Parathyroid adenoma (tissue), 2 donors: ENCODE measurements at regions not wholly inside any gene's neighbourhood (a gene's known extent, or its start where the extent isn't known, plus 50 kb on each side); places are given as distances from the start of the nearest gene placed in this dataset.

Experiments used
- H2AFZ ChIP-seq: fragments of 300-600 bp; sonication (generic); one replicate; pipeline ENCODE4 v1.7.0; 2017; ENCODE audit warnings: antibody characterized with exemption, mild to moderate bottlenecking
- H3K27ac ChIP-seq: fragments of 300-600 bp; sonication (generic); one replicate; pipeline ENCODE4 v1.7.0; 2017
- H3K27me3 ChIP-seq: fragments of 300-600 bp; sonication (generic); one replicate; pipeline ENCODE4 v1.7.0; 2017; ENCODE audit warnings: low read length; ENCODE audit not compliant: control insufficient read depth, insufficient read depth
- H3K36me3 ChIP-seq: fragments of 300-600 bp; sonication (generic); one replicate; pipeline ENCODE4 v1.7.0; 2017; ENCODE audit warnings: low read length; ENCODE audit not compliant: control insufficient read depth, insufficient read depth
- H3K4me1 ChIP-seq: fragments of 300-600 bp; sonication (generic); one replicate; pipeline ENCODE4 v1.7.0; 2017; ENCODE audit warnings: control low read depth
- H3K4me2 ChIP-seq: fragments of 300-600 bp; sonication (generic); one replicate; pipeline ENCODE4 v1.7.0; 2017; ENCODE audit warnings: low read length
- H3K4me3 ChIP-seq: fragments of 300-600 bp; sonication (generic); one replicate; pipeline ENCODE4 v1.7.0; 2017; ENCODE audit warnings: low read depth, low read length
- H3K79me2 ChIP-seq: fragments of 300-600 bp; sonication (generic); one replicate; pipeline ENCODE4 v1.7.0; 2017; ENCODE audit warnings: control low read depth
- H3K9ac ChIP-seq: fragments of 300-600 bp; sonication (generic); one replicate; pipeline ENCODE4 v1.7.0; 2017; ENCODE audit warnings: mild to moderate bottlenecking
- H3K9me3 ChIP-seq: fragments of 300-600 bp; sonication (generic); one replicate; pipeline ENCODE4 v1.7.0; 2017; ENCODE audit warnings: low read length; ENCODE audit not compliant: control insufficient read depth
- TF ChIP-seq, protein P1 (sequence below): fragments of 300-600 bp; sonication (generic); IDR thresholded peaks from one replicate; pipeline ENCODE4 v1.7.0; 2017; ENCODE audit warnings: antibody characterized with exemption, mild to moderate bottlenecking
- donor health status: primary hyperparathyroidism.

DNA sequence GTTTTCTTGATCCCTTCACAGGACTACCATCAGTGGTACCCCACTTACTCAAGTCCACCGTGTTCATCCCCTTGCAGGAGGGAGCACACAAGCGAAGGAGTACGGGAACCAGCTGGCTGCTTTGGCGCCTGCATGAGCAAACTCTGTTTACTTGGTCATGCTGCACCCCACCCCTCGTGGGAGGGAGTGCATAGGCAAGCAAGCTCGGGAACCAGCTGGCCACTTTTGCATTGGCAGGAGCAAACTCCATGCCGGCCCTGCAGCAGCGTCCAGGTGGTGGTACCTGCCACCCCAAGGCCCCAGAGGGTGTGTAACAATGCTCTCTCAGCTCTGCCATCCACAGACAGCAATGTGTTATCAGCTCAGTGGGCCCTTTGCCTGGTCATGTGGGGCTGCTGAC is 737.8 kb downstream of the FAM181B start:
- Histone ChIP-seq H3K9ac (no peak overlapping the region), H2AFZ (no peak overlapping the region), H3K4me2 (no peak overlapping the region), H3K4me1 (no peaks in the 10 kb centered on the region), H3K27me3 (no peaks in the 10 kb centered on the region), H3K4me3 (no peak overlapping the region), H3K79me2 (no peaks in the 10 kb centered on the region), H3K27ac (no peak overlapping the region), H3K9me3 (no peaks in the 10 kb centered on the region), H3K36me3 (no peaks in the 10 kb centered on the region)
- TF ChIP-seq, protein P1, sequence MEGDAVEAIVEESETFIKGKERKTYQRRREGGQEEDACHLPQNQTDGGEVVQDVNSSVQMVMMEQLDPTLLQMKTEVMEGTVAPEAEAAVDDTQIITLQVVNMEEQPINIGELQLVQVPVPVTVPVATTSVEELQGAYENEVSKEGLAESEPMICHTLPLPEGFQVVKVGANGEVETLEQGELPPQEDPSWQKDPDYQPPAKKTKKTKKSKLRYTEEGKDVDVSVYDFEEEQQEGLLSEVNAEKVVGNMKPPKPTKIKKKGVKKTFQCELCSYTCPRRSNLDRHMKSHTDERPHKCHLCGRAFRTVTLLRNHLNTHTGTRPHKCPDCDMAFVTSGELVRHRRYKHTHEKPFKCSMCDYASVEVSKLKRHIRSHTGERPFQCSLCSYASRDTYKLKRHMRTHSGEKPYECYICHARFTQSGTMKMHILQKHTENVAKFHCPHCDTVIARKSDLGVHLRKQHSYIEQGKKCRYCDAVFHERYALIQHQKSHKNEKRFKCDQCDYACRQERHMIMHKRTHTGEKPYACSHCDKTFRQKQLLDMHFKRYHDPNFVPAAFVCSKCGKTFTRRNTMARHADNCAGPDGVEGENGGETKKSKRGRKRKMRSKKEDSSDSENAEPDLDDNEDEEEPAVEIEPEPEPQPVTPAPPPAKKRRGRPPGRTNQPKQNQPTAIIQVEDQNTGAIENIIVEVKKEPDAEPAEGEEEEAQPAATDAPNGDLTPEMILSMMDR: no peak

- Histone ChIP-seq H3K9ac (no peak overlapping the region), H3K27me3 (no peaks in the 10 kb centered on the region), H3K9me3 (no peaks in the 10 kb centered on the region), H3K79me2 (no peaks in the 10 kb centered on the region), H3K4me2 (no peak overlapping the region), H3K4me3 (no peak overlapping the region), H3K36me3 (no peaks in the 10 kb centered on the region), H3K4me1 (no peaks in the 10 kb centered on the region), H3K27ac (no peak overlapping the region), H2AFZ (no peak overlapping the region)
- TF ChIP-seq, protein P1: no peak
Measured at GRCh38 chr11:81993755-81994154, 739.9 kb downstream of the FAM181B start.

DNA sequence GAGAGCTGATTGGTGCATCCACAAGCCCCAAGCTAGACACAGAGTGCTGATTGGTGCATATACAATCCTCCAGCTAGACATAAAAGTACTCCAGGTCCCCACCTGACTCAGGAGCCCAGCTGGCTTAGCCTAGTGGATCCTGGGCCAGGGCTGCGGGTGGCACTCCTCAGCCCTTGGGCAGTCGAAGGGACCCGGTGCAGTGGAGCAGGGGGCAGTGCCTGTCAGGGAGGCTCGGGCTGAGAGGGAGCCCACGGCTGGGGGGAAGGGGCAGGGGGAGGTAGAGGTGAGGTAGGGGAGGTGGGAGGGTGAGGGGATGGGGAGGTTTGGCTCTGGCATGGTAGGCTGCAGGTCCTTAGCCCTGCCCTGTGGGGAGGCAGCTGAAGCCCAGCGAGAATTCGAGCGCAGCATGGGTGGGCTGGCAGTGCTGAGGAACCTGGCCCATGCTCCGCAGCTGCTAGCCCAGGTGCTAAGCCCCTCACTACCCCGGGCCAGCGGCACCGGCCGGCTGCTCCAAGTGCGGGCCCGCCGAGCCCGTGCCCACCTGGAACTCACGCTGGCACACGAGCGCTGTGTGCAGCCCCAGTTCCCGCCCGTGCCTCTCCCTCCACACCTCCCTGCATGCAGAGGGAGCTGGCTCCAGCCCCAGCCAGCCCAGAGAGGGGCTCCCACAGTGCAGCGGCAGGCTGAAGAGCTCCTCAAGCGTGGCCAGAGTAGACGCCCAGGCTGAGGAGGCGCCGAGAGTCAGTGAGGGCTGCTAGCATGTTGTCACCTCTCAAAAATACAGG is 742.8 kb downstream of the FAM181B start:
- TF ChIP-seq, protein P1: no peak
- H3K9ac ChIP-seq: no peak overlapping the region
- no peaks in the 10 kb centered on the region for H3K27me3 ChIP-seq
- H2AFZ ChIP-seq: no peak overlapping the region
- H3K27ac ChIP-seq: no peak overlapping the region
- H3K9me3 ChIP-seq: no peaks in the 10 kb centered on the region
- no peak overlapping the region for H3K4me2 ChIP-seq
- no peaks in the 10 kb centered on the region for H3K79me2 ChIP-seq
- no peaks in the 10 kb centered on the region for H3K4me1 ChIP-seq
- no peak overlapping the region for H3K4me3 ChIP-seq
- H3K36me3 ChIP-seq: no peaks in the 10 kb centered on the region

DNA sequence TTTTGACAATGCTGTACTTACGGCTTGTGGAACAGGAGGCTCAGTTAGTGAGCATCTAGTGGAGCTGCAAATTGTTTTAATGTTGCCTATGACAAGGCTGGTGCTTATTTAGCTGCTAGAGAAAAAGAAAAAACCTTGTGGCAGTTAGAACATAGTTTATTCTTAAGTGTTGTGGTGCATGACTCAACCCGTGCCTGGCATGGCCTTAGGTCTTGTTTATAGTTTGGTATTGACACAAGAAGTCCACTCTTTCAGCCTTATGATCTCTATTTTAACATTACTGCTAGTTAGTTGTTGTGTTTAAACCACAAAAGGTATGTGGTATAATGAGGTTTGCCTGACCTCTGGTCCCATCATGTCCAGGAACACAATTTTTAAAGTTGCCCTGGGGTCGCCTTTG is 744.6 kb downstream of the FAM181B start:
- Histone ChIP-seq H3K79me2 (no peaks in the 10 kb centered on the region), H3K9ac (no peak overlapping the region), H3K4me3 (no peak overlapping the region), H3K9me3 (no peaks in the 10 kb centered on the region), H2AFZ (no peak overlapping the region), H3K4me1 (no peaks in the 10 kb centered on the region), H3K4me2 (no peak overlapping the region), H3K27ac (no peak overlapping the region), H3K36me3 (no peaks in the 10 kb centered on the region), H3K27me3 (no peaks in the 10 kb centered on the region)
- TF ChIP-seq, protein P1: no peak
